Epithelial cell of esophagus (primary cell): ENCODE measurements at regions not wholly inside any gene's neighbourhood (a gene's known extent, or its start where the extent isn't known, plus 50 kb on each side); places are given as distances from the start of the nearest gene placed in this dataset.

Experiments
- DNase-seq: peaks from one replicate; pipeline ENCODE4 v3.0.0; 2010; ENCODE audit warnings: low read depth
- H3K4me3 ChIP-seq: 2 replicates; pipeline ENCODE4 v1.5.1; 2011; ENCODE audit warnings: mild to moderate bottlenecking, low read length, control low read depth
- TF ChIP-seq, protein P1 (sequence below): IDR thresholded peaks from 2 replicates; pipeline ENCODE4 v1.5.1; 2011; ENCODE audit warnings: low read depth, mild to moderate bottlenecking, low read length, control low read depth, inconsistent platforms; ENCODE audit not compliant: insufficient read depth; ENCODE audit errors: missing control alignments

DNA sequence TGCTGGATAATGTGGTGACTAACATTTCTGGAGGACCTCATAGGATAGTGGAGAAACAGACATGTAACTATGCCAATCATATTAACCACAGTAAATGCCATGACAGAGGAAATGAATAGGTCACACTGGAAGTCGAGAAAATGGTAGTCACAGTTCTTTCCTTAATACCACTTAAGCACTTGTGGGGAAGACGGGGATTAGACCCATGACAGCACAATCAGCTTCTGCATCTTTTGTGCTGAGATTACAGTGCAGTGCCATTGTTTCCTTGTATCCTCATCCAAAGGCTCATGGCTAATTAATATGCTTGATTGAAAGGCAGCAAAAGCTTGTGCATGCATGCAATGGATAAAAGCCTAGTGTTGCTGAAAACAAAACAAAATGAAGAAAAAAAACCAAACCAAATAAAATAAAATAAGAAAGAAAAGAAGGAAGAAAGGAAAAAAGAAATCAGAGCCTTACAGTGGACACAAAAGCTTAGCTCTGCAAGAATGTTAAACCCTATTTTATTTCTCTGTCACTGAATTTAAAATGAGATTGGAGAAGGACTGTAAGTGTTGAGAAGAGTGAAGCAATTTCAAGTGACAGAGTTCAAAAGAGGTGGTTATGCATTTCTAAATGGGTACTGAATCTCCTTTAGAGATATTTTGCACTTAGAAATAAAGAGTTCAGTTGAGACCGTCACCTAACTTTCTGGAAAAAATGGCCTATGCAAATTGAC, 1011.9 kb downstream of the CDH8 start:
- TF ChIP-seq, protein P1, sequence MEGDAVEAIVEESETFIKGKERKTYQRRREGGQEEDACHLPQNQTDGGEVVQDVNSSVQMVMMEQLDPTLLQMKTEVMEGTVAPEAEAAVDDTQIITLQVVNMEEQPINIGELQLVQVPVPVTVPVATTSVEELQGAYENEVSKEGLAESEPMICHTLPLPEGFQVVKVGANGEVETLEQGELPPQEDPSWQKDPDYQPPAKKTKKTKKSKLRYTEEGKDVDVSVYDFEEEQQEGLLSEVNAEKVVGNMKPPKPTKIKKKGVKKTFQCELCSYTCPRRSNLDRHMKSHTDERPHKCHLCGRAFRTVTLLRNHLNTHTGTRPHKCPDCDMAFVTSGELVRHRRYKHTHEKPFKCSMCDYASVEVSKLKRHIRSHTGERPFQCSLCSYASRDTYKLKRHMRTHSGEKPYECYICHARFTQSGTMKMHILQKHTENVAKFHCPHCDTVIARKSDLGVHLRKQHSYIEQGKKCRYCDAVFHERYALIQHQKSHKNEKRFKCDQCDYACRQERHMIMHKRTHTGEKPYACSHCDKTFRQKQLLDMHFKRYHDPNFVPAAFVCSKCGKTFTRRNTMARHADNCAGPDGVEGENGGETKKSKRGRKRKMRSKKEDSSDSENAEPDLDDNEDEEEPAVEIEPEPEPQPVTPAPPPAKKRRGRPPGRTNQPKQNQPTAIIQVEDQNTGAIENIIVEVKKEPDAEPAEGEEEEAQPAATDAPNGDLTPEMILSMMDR = no peak
- DNase-seq = no peak
- H3K4me3 ChIP-seq = no peak overlapping the region

DNA sequence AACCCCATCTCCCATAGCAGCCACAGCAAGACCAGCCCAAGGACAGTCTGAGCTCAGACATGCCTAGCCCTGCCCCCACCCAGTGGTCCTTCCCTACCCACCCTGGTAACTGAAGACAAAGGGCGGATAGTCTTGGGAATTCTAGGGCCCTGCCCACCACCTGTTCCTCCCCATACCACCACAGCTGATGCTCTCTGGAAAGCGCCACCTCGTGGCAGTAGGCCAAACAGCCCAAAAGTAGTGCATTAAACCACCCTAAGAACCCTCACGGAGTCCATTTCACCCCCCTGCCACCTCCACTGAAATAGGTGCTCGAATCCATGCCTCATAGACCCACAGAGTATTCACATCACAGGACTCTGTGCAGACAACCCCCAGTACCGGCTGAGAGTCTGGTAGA, 1021.4 kb downstream of the CDH8 start:
- no peak for DNase-seq
- no peak overlapping the region for H3K4me3 ChIP-seq
- TF ChIP-seq, protein P1 = no peak

DNA sequence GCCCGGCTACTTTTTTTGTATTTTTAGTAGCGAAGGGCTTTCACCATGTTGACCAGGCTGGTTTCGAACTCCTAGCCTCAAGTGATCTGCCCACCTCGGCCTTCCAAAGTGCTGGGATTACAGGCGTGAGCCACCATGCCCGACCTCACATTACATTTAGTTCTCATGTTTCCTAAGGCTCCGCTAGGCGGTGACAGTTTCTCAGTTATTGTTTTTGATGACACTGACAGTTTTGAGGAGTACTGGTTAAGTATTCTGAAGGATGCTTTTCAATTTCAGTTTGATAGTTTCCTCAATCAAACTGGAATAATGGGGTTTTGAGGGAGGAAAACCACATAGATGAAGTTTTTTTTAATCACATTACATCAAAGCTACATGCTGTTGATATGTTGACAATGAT, 1028.5 kb downstream of the CDH8 start:
- no peak overlapping the region for H3K4me3 ChIP-seq
- no peak for DNase-seq
- TF ChIP-seq, protein P1 = no peak

DNA sequence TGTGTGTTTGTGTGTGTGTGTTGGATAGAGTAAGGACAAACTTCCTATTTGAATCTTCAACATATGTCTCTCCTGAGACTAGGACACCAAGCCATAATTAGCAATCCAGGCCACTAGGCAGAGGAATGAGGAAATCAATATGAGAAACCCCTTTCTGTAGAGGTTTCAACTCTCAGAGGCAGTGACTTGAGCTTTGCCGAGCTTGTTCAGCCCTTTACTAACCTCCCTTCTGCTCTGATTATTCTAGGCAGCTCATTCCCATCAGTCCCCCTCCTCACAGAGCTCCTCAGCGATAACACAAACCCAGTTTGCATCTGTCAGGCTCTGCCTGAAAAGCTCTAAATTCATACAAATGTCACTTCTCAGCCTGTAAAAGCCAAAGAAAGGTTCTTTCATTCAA, 1030.3 kb downstream of the CDH8 start:
- TF ChIP-seq, protein P1 = no peak
- DNase-seq = no peak

DNA sequence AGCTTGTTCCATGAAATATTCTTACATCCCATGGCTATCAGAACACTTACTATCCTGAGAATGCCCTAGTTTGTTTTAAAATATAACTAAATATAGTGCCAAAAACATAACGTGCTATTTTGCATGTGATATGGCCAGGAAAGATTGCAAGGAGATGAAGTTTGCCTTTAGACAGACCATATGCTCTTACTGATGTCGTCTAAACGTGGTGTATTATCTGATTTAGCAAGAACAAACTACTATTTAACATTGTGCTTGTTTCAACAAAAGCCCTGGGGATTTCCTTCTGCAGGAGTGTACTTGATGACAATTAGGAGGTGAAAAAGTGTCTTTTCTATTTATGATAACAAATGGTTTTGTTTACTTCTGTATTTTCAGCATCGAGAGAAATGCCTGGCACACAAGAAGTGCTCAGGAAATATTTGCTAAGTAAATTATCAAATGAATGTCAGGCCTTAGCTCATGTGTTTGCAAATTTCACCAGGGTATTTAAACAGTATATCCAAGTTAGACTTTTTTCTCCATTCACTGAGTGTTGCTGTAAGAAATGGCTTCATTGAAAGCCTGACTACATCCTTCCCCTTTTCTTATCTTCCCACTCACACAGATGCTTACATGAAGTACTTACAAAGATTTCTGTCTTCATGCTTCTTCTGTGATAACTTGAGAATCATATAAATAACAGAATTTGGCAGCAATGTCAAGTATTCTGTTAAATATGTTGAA, 1033.6 kb downstream of the CDH8 start:
- DNase-seq = no peak
- TF ChIP-seq, protein P1 = no peak
- no peak overlapping the region for H3K4me3 ChIP-seq

More for the DNA sequence above, 1030.3 kb downstream of the CDH8 start:
- no peak overlapping the region for H3K4me3 ChIP-seq

DNA sequence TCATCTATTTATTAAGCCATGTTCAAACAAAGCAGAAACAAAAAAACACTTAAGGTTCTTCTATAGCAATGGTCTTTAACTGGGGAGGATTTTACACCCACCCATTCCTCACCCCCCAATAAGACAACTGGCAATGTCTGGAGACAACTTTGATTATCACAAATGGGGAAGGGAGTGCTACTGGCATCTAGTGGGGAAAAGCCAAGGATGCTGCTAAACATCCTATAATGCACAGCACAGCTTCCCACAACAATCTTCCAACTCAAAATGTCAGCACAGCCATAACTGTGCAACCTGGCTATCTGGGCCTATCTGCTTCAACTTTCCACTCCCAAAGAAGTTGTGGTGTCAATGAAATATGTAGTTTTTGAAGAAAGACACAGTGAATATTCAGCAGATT, 1044.4 kb downstream of the CDH8 start:
- H3K4me3 ChIP-seq = no peak overlapping the region
- no peak for DNase-seq
- TF ChIP-seq, protein P1 = no peak
